GM19035 (cell line): ENCODE measurements at regions not wholly inside any gene's neighbourhood (a gene's known extent, or its start where the extent isn't known, plus 50 kb on each side); places are given as distances from the start of the nearest gene placed in this dataset.

Experiments used
- ATAC-seq: cut with Tn5 transposase; IDR thresholded peaks from one replicate; pipeline ENCODE4 v1.9.1; 2021; ENCODE audit not compliant: unreplicated experiment

GRCh38 chr3:44045476-44046275, 196.0 kb upstream of the TOPAZ1 start:
- ATAC-seq = peak; percentile 92

- ATAC-seq = no peak
These were observed 193.9 kb upstream of the TOPAZ1 start for GRCh38 chr3:44047796-44048195.

GRCh38 chr3:44048196-44048924, 193.3 kb upstream of the TOPAZ1 start:
- ATAC-seq = no peak

- no peak for ATAC-seq
These were observed 192.7 kb upstream of the TOPAZ1 start for GRCh38 chr3:44048949-44049348.

- ATAC-seq = no peak
These were observed 191.6 kb upstream of the TOPAZ1 start for GRCh38 chr3:44050101-44050500.

- ATAC-seq = no peak
These were observed 190.8 kb upstream of the TOPAZ1 start for GRCh38 chr3:44050867-44051266.

- ATAC-seq = no peak
These were observed 185.7 kb upstream of the TOPAZ1 start for GRCh38 chr3:44055951-44056350.

GRCh38 chr3:44056446-44057240, 185.0 kb upstream of the TOPAZ1 start:
- no peak for ATAC-seq

- ATAC-seq = peak; percentile 90
These were observed 183.4 kb upstream of the TOPAZ1 start for GRCh38 chr3:44058022-44058867.

- ATAC-seq = no peak
These were observed 182.8 kb upstream of the TOPAZ1 start for GRCh38 chr3:44058868-44059203.

- no peak for ATAC-seq
These were observed 181.5 kb upstream of the TOPAZ1 start for GRCh38 chr3:44060164-44060563.

- ATAC-seq = no peak
These were observed 180.4 kb upstream of the TOPAZ1 start for GRCh38 chr3:44061268-44061667.

- no peak for ATAC-seq
These were observed 179.7 kb upstream of the TOPAZ1 start for GRCh38 chr3:44061961-44062360.

GRCh38 chr3:44065311-44066094, 176.2 kb upstream of the TOPAZ1 start:
- ATAC-seq = no peak

GRCh38 chr3:44066806-44067205, 174.9 kb upstream of the TOPAZ1 start:
- ATAC-seq = no peak

- ATAC-seq = no peak
These were observed 174.3 kb upstream of the TOPAZ1 start for GRCh38 chr3:44067431-44067830.

- ATAC-seq = no peak
These were observed 172.9 kb upstream of the TOPAZ1 start for GRCh38 chr3:44068753-44069152.

- no peak for ATAC-seq
These were observed 172.4 kb upstream of the TOPAZ1 start for GRCh38 chr3:44069276-44069675.

- ATAC-seq = no peak
These were observed 170.7 kb upstream of the TOPAZ1 start for GRCh38 chr3:44070841-44071546.
